ENCODE measurements at regions not wholly inside any gene's neighbourhood (a gene's known extent, or its start where the extent isn't known, plus 50 kb on each side); places are given as distances from the start of the nearest gene placed in this dataset.

GRCh38 chr4:171582961-171583581 is 230.1 kb upstream of the GALNTL6 start:
- TF ChIP-seq TAF1 (IDR thresholded peaks at IDR 0.05; ENCODE audit: borderline replicate concordance, low read depth, low read length) (no peak), POLR2AphosphoS5 (IDR thresholded peaks at IDR 0.05; ENCODE audit: low read depth, low read length) (no peak)
